Psoas muscle (tissue), 7 donors: ENCODE measurements at regions not wholly inside any gene's neighbourhood (a gene's known extent, or its start where the extent isn't known, plus 50 kb on each side); places are given as distances from the start of the nearest gene placed in this dataset.
"Not testable (repeated sequence)": the region's sequence is repeated elsewhere in the genome, so short reads cannot be mapped to it uniquely, and the experiment has no call there.

Experiments
- ATAC-seq, 4 donors: fragments of 200-7000 bp; cut with Tn5 transposase; one replicate each; pipeline ENCODE4 v1.9.1; 2020; ENCODE audit warnings: moderate library complexity in 3 of 4, mild to moderate bottlenecking in 2 of 4
- DNase-seq, 2 donors: peaks; one replicate each; pipeline ENCODE4 v3.0.0-alpha.2; 2020
- H3K27ac ChIP-seq: fragments of 200-600 bp; one replicate; pipeline ENCODE4 v1.8.0; 2022
- H3K27me3 ChIP-seq, 3 donors: fragments of 200-600 bp in 1 of 3; one replicate each; pipeline versions ENCODE4 v1.6.1 to v1.8.0; 2013 to 2022; ENCODE audit warnings: low read length in 2 of 3, mild to moderate bottlenecking in 2 of 3, moderate library complexity in 1 of 3; ENCODE audit not compliant: insufficient read depth in 3 of 3
- H3K36me3 ChIP-seq, 2 donors: fragments of 200-600 bp in 1 of 2; one replicate each; pipeline versions ENCODE4 v1.6.1 to v1.8.0; 2013 to 2022; ENCODE audit warnings: low read depth in 1 of 2, mild to moderate bottlenecking in 1 of 2, moderate library complexity in 1 of 2; ENCODE audit not compliant: insufficient read depth in 1 of 2
- H3K4me1 ChIP-seq: fragments of 200-600 bp; one replicate; pipeline ENCODE4 v1.8.0; 2022
- H3K4me3 ChIP-seq: fragments of 200-600 bp; one replicate; pipeline ENCODE4 v1.8.0; 2022; ENCODE audit warnings: mild to moderate bottlenecking
- H3K9me3 ChIP-seq: fragments of 200-600 bp; one replicate; pipeline ENCODE4 v1.8.0; 2022
- WGBS, 3 donors: extraction: QIAGEN DNeasy Blood & Tissue Kit; methylation state at CpG; one replicate each; pipeline versions ENCODE4 v1.1.6 to v1.1.7; 2013; 5-methylcytosine and 5-hydroxymethylcytosine counted together
- intact Hi-C, 2 donors: fragments of 100-400 bp; cut with DNase I; formaldehyde crosslinking; loops; one replicate each; pipeline versions ENCODE4 v1.11.0 to v1.14.2; 2022
- TF ChIP-seq, protein P1 (sequence below): fragments of 200-600 bp; IDR thresholded peaks from one replicate; pipeline ENCODE4 v1.8.0; 2022; ENCODE audit warnings: antibody characterized with exemption
- donor health status: healthy with polysubstance abuse.
- donor health status: DM: no; HTN: no; CAD: no; lungs with moderate emphysema.
- donor health status: Bipolar disorder and iron deficiency.
- donor health status: healthy.
- donor health status: DM: yes; HTN: yes; CAD: no.
- donor health status: DM: no; HTN: no; CAD: no.
- donor health status: DM: yes; HTN: yes; CAD: no.

DNA sequence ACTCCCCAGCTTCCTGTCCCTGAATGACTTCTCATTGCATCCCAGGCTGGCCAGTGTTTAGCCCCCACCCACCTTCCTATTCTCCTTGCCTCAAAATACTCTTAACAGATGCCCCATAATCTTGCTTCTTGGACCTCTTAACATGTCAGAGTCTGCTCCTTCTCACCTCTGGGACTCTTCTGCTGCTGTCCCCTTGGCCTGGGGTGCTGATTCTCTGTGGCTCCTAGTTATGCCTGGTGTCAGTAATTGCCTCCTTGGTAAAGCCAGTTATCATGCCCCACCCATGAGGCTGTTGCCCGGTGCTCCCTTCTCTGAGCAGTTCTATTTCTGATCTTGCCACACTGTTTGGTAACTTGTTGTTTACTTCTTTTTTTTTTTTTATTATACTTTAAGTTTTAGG, 256.8 kb downstream of the STIM2 start:
- H3K27me3 ChIP-seq = no peaks in the 10 kb centered on the region
- no peaks in the 10 kb centered on the region for H3K9me3 ChIP-seq
- H3K4me3 ChIP-seq = no peak overlapping the region
- H3K4me1 ChIP-seq = no peaks in the 10 kb centered on the region
- DNase-seq (no peak), ATAC-seq (no peak)
- WGBS, 3 donors = 84 to 89% (median 89%) methylated on average over 1 of the region's 1 CpG
- intact Hi-C loops = no loop called here
- H3K27ac ChIP-seq = no peak overlapping the region
- TF ChIP-seq, protein P1, sequence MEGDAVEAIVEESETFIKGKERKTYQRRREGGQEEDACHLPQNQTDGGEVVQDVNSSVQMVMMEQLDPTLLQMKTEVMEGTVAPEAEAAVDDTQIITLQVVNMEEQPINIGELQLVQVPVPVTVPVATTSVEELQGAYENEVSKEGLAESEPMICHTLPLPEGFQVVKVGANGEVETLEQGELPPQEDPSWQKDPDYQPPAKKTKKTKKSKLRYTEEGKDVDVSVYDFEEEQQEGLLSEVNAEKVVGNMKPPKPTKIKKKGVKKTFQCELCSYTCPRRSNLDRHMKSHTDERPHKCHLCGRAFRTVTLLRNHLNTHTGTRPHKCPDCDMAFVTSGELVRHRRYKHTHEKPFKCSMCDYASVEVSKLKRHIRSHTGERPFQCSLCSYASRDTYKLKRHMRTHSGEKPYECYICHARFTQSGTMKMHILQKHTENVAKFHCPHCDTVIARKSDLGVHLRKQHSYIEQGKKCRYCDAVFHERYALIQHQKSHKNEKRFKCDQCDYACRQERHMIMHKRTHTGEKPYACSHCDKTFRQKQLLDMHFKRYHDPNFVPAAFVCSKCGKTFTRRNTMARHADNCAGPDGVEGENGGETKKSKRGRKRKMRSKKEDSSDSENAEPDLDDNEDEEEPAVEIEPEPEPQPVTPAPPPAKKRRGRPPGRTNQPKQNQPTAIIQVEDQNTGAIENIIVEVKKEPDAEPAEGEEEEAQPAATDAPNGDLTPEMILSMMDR = no peak
- H3K36me3 ChIP-seq = no peaks in the 10 kb centered on the region

DNA sequence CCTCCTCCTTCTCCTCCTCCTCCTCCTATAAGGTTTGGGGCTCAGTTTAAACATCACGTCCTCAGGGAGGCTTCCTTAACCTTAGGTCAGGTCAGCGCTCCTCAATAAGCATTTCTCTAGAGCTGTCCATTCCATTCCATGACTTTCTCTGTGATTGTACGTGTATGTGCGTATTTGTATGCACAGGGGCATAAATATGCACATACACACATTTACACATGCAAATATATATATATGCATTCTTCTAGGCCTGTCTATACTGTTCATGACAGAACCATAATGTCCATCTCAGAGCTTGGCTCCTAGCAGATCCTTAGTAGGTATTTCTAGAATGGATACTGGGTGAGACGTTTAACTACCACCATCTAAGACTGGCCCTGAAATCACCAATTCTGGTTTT, 258.6 kb downstream of the STIM2 start:
- Histone ChIP-seq H3K9me3 (no peaks in the 10 kb centered on the region), H3K27me3 (no peaks in the 10 kb centered on the region), H3K4me1 (no peaks in the 10 kb centered on the region), H3K4me3 (no peak overlapping the region), H3K36me3 (no peaks in the 10 kb centered on the region), H3K27ac (no peak overlapping the region)
- TF ChIP-seq, protein P1 = no peak
- WGBS, 3 donors = 75 to 83% (median 80%) methylated on average over 5 of the region's 5 CpGs
- intact Hi-C loops = no loop called here
- DNase-seq (no peak), ATAC-seq (no peak)

DNA sequence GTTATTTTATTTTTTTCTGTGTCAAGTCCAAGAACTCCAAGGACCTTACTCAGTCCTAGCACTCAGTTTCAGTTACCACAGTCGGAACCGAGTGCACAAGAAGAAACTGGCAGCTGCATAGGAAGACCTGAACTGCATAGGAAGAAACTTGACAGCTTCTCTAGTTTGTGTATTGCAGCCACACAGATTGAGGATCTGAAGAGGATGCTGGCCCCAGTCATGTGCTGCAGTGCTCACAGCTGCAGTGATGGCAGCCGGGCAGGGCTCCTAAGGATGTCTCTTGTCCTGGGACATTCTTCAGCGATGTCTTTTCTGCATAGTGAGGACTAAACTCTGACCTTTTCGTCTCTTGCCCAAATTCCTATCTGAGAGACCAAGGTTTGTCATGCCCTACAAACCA, 261.2 kb downstream of the STIM2 start:
- Histone ChIP-seq H3K27ac (no peak overlapping the region), H3K9me3 (no peaks in the 10 kb centered on the region), H3K27me3 (no peaks in the 10 kb centered on the region), H3K36me3 (no peaks in the 10 kb centered on the region), H3K4me1 (no peaks in the 10 kb centered on the region), H3K4me3 (no peak overlapping the region)
- ATAC-seq (no peak), DNase-seq (no peak)
- intact Hi-C loops = no loop called here
- WGBS, 3 donors = 61 to 68% (median 66%) methylated on average over 5 of the region's 5 CpGs
- TF ChIP-seq, protein P1 = no peak

DNA sequence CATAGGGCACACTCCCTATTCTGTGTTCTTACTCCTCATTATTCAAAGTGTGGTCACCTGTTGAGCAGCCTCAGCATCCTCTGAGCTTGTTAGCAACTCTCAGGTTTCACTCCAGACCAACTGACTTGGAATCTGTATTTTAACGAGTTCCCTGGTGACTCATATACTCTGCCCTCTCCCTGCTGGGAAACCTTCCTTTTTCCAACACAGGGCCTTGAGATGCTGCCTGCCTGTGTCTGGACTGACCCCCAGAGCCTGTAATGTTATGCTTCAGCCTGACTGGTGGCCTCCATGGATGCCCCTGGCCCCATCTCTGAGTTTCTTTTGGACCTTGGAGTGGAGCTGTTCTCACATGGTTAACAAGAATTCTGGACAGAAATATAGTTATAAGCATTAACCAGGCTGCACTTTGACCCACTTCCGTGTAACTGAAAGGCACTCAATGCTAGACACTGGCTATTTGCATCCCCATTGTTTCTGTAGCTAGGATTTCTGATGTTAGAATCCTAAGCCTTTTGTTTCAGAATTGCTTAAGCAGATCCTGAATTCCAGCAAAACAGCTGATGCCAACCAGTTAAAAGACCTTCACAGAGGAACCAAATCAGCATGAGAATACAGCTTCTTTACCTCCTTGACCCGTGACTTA, 262.6 kb downstream of the STIM2 start:
- WGBS, 3 donors = 10 to 24% (median 22%) methylated on average over 3 of the region's 3 CpGs
- H3K4me3 ChIP-seq = no peak overlapping the region
- no peaks in the 10 kb centered on the region for H3K36me3 ChIP-seq
- H3K27ac ChIP-seq = no peak overlapping the region
- no peaks in the 10 kb centered on the region for H3K27me3 ChIP-seq
- TF ChIP-seq, protein P1 = no peak
- no peaks in the 10 kb centered on the region for H3K4me1 ChIP-seq
- H3K9me3 ChIP-seq = no peaks in the 10 kb centered on the region
- DNase-seq (no peak), ATAC-seq (no peak)
- intact Hi-C loops = no loop called here

DNA sequence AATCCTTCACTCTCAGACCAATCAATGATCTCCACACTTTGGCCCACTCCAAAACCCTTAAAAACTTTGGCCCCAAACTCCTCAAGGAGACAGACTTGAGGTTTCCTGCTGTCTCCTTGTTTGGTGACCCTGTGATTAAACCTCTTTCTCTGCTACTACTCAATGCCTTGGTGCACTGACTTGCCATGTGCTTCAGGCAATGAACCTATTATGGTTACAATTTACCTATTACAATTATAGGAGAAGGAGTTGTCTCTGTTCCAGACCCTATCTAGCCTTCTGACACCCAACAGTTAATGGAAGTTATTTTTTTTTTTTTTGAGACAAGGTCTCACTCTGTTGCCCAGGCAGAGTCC, 263.1 kb downstream of the STIM2 start:
- Histone ChIP-seq H3K9me3 (no peaks in the 10 kb centered on the region), H3K27ac (no peak overlapping the region), H3K36me3 (no peaks in the 10 kb centered on the region), H3K27me3 (no peaks in the 10 kb centered on the region), H3K4me1 (no peaks in the 10 kb centered on the region), H3K4me3 (no peak overlapping the region)
- no peak for ATAC-seq
- DNase-seq = no peak
- TF ChIP-seq, protein P1 = no peak
- intact Hi-C loops = no loop called here

DNA sequence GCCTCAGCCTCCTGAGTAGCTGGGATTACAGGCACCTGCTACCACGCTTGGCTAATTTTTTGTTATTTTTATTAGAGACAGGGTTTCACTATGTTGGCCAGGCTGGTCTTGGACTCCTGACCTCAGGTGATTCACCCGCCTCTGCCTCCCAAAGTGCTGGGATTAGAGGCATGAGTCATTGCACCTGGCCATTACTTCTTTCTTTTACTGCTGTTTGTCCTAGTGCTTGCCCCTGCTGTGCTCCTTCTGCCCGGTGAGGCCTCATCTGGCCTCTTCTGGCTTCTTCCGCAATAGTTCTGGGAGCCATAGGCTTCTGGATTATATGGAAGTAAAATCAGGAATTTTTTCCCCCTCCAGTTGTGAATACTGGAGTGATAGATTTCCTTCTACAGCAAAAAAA, 266.3 kb downstream of the STIM2 start:
- H3K27ac ChIP-seq, intact Hi-C loops, H3K4me3 ChIP-seq, DNase-seq, H3K36me3 ChIP-seq, H3K4me1 ChIP-seq, H3K27me3 ChIP-seq, H3K9me3 ChIP-seq, ATAC-seq: not testable (repeated sequence)
- 62 to 75% (median 69%) methylated on average over 4 of the region's 4 CpGs for WGBS, 3 donors
